H9 (cell line): ENCODE measurements at regions not wholly inside any gene's neighbourhood (a gene's known extent, or its start where the extent isn't known, plus 50 kb on each side); places are given as distances from the start of the nearest gene placed in this dataset.

Experiments used
- DNase-seq: peaks from one replicate; pipeline ENCODE4 v3.0.0-alpha.2; 2017
- H2AFZ ChIP-seq: one replicate; pipeline ENCODE4 v1.6.1; 2013; ENCODE audit warnings: mild to moderate bottlenecking, low read length, control low read depth, moderate library complexity
- H2AK5ac ChIP-seq: 2 replicates; pipeline ENCODE4 v1.6.1; 2013; ENCODE audit warnings: low read length, control low read depth, mixed read lengths; ENCODE audit not compliant: insufficient read length
- H2BK120ac ChIP-seq: one replicate; pipeline ENCODE4 v1.6.1; 2013; ENCODE audit warnings: low read depth, mild to moderate bottlenecking, low read length, control low read depth, inconsistent platforms; ENCODE audit not compliant: poor library complexity, severe bottlenecking
- H2BK12ac ChIP-seq: 2 replicates; pipeline ENCODE4 v1.6.1; 2013; ENCODE audit warnings: low read length, control low read depth, mixed read lengths, low read depth; ENCODE audit not compliant: insufficient read length
- H2BK15ac ChIP-seq: 2 replicates; pipeline ENCODE4 v1.6.1; 2013; ENCODE audit warnings: low read depth, low read length, control low read depth
- H2BK20ac ChIP-seq: one replicate; pipeline ENCODE4 v1.6.1; 2013; ENCODE audit warnings: low read depth, mild to moderate bottlenecking, low read length, control low read depth, inconsistent platforms; ENCODE audit not compliant: poor library complexity, severe bottlenecking
- H2BK5ac ChIP-seq: 2 replicates; pipeline ENCODE4 v1.6.1; 2013; ENCODE audit warnings: low read length, control low read depth, mixed read lengths; ENCODE audit not compliant: insufficient read length
- H3K14ac ChIP-seq: 2 replicates; pipeline ENCODE4 v1.6.1; 2013; ENCODE audit warnings: low read length, control low read depth; ENCODE audit not compliant: insufficient read depth
- H3K18ac ChIP-seq: 2 replicates; pipeline ENCODE4 v1.6.1; 2013; ENCODE audit warnings: low read depth, mild to moderate bottlenecking, mixed read lengths, low read length, control low read depth; ENCODE audit not compliant: insufficient read length
- H3K23ac ChIP-seq: 2 replicates; pipeline ENCODE4 v1.6.1; 2013; ENCODE audit warnings: low read length, control low read depth, mixed read lengths, low read depth; ENCODE audit not compliant: insufficient read length
- H3K23me2 ChIP-seq: 2 replicates; pipeline ENCODE4 v1.6.1; 2013; ENCODE audit warnings: low read depth, mild to moderate bottlenecking, mixed read lengths, low read length, control low read depth; ENCODE audit not compliant: insufficient read length, poor library complexity, severe bottlenecking
- H3K27ac ChIP-seq: 2 replicates; pipeline ENCODE4 v1.5.1; 2013; ENCODE audit warnings: low read length, control low read depth, mixed read lengths, low read depth; ENCODE audit not compliant: insufficient read length
- H3K27me3 ChIP-seq: 2 replicates; pipeline ENCODE4 v1.6.1; 2013; ENCODE audit warnings: low read length, control low read depth, inconsistent platforms; ENCODE audit not compliant: insufficient read depth
- H3K4ac ChIP-seq: 2 replicates; pipeline ENCODE4 v1.6.1; 2013; ENCODE audit warnings: low read depth, mild to moderate bottlenecking, control low read depth, inconsistent platforms, low read length, moderate library complexity
- H3K4me1 ChIP-seq: 2 replicates; pipeline ENCODE4 v1.6.1; 2013; ENCODE audit warnings: low read length, control low read depth, inconsistent platforms; ENCODE audit not compliant: insufficient read depth
- H3K4me2 ChIP-seq: 2 replicates; pipeline ENCODE4 v1.6.1; 2013; ENCODE audit warnings: low read length, control low read depth, mixed read lengths; ENCODE audit not compliant: insufficient read length, insufficient read depth
- H3K56ac ChIP-seq: 2 replicates; pipeline ENCODE4 v1.6.1; 2013; ENCODE audit warnings: low read depth, mild to moderate bottlenecking, mixed read lengths, low read length, control low read depth; ENCODE audit not compliant: insufficient read length
- H3K79me1 ChIP-seq: 2 replicates; pipeline ENCODE4 v1.6.1; 2013; ENCODE audit warnings: low read depth, mild to moderate bottlenecking, moderate library complexity, low read length, control low read depth, inconsistent platforms; ENCODE audit not compliant: insufficient read depth, poor library complexity, severe bottlenecking
- H3K79me2 ChIP-seq: 2 replicates; pipeline ENCODE4 v1.6.1; 2013; ENCODE audit warnings: low read length, control low read depth, inconsistent platforms; ENCODE audit not compliant: insufficient read depth
- H3K9ac ChIP-seq: 2 replicates; pipeline ENCODE4 v1.6.1; 2013; ENCODE audit warnings: low read length, control low read depth, mixed read lengths; ENCODE audit not compliant: insufficient read length; ENCODE audit errors: extremely low read depth
- H3K9me3 ChIP-seq: one replicate; pipeline ENCODE4 v1.6.1; 2013; ENCODE audit warnings: low read depth, low read length, inconsistent platforms; ENCODE audit not compliant: control insufficient read depth
- H3T11ph ChIP-seq: one replicate; pipeline ENCODE4 v1.6.1; 2013; ENCODE audit warnings: mild to moderate bottlenecking, low read length, control low read depth, inconsistent platforms
- H4K20me1 ChIP-seq: one replicate; pipeline ENCODE4 v1.6.1; 2013; ENCODE audit not compliant: control insufficient read depth, insufficient read length, insufficient read depth
- H4K5ac ChIP-seq: 2 replicates; pipeline ENCODE4 v1.6.1; 2013; ENCODE audit warnings: low read depth, mild to moderate bottlenecking, mixed read lengths, low read length, control low read depth; ENCODE audit not compliant: insufficient read length
- H4K8ac ChIP-seq: replicated peaks from 2 replicates; pipeline ENCODE4 v1.6.1; 2013; ENCODE audit warnings: low read length, control low read depth, mixed read lengths, low read depth; ENCODE audit not compliant: insufficient read length
- H4K91ac ChIP-seq: 2 replicates; pipeline ENCODE4 v1.6.1; 2013; ENCODE audit warnings: low read depth, mild to moderate bottlenecking, moderate library complexity, mixed read lengths, low read length, control low read depth; ENCODE audit not compliant: insufficient read length
- H3K27ac Mint-ChIP-seq, 3 experiments: 2 replicates in 2 of 3; 3 replicates in 1 of 3; pipeline ENCODE4 v1.8.0; 2020 to 2021; ENCODE audit warnings: mixed read lengths in 3 of 3, mild to moderate bottlenecking in 1 of 3, moderate library complexity in 1 of 3
- H3K27me3 Mint-ChIP-seq: 2 replicates; pipeline ENCODE4 v1.8.0; 2021; ENCODE audit warnings: low read depth, mild to moderate bottlenecking, moderate library complexity, mixed read lengths
- H3K36me3 Mint-ChIP-seq, 3 experiments: 2 replicates in 2 of 3; 3 replicates in 1 of 3; pipeline ENCODE4 v1.8.0; 2020 to 2021; ENCODE audit warnings: low read depth in 3 of 3, mixed read lengths in 3 of 3; ENCODE audit not compliant: insufficient read depth in 1 of 3
- H3K4me1 Mint-ChIP-seq, 2 experiments: 2 replicates each; pipeline ENCODE4 v1.8.0; 2020; ENCODE audit warnings: mixed read lengths in 2 of 2
- H3K4me3 Mint-ChIP-seq, 2 experiments: 2 replicates in 1 of 2; 3 replicates in 1 of 2; pipeline ENCODE4 v1.8.0; 2020 to 2021; ENCODE audit warnings: mild to moderate bottlenecking in 2 of 2, mixed read lengths in 2 of 2, moderate library complexity in 1 of 2
- H3K9me3 Mint-ChIP-seq, 2 experiments: 2 replicates in 1 of 2; 3 replicates in 1 of 2; pipeline ENCODE4 v1.8.0; 2020; ENCODE audit warnings: mild to moderate bottlenecking in 2 of 2, mixed read lengths in 2 of 2, moderate library complexity in 1 of 2
- CTCF ChIP-seq: fragments of 200-600 bp; sonication (generic); conservative IDR thresholded peaks from 3 replicates; pipeline ENCODE4 v1.8.0; 2021; ENCODE audit warnings: antibody characterized with exemption, mild to moderate bottlenecking

- Mint-ChIP-seq H3K4me1 (no peaks in the 10 kb centered on the region), H3K36me3 (no peaks in the 10 kb centered on the region), H3K4me3 (no peak overlapping the region), H3K9me3 (no peaks in the 10 kb centered on the region), H3K27ac (no peak overlapping the region), H3K27me3 (no peaks in the 10 kb centered on the region)
- Histone ChIP-seq H2AK5ac (no peak overlapping the region), H3K9me3 (no peaks in the 10 kb centered on the region), H4K91ac (no peak overlapping the region), H4K20me1 (no peaks in the 10 kb centered on the region), H3K79me2 (no peaks in the 10 kb centered on the region), H3K18ac (no peak overlapping the region), H3K4ac (no peak overlapping the region), H3K4me2 (no peak overlapping the region), H2AFZ (no peak overlapping the region), H2BK5ac (no peak overlapping the region), H3T11ph (no peak overlapping the region), H3K9ac (no peak overlapping the region), H3K56ac (no peak overlapping the region), H3K23ac (no peak overlapping the region), H4K5ac (no peak overlapping the region), H4K8ac (no peak overlapping the region), H3K27me3 (no peaks in the 10 kb centered on the region), H3K23me2 (no peaks in the 10 kb centered on the region), H3K27ac (no peak overlapping the region), H2BK20ac (no peak overlapping the region), H3K14ac (no peak overlapping the region), H3K4me1 (no peaks in the 10 kb centered on the region), H2BK12ac (no peak overlapping the region), H2BK15ac (no peak overlapping the region), H2BK120ac (no peak overlapping the region), H3K79me1 (no peaks in the 10 kb centered on the region)
- no peak for TF ChIP-seq CTCF
- no peak for DNase-seq
Observed at GRCh38 chr12:60844101-60844500, 1248.3 kb downstream of the SLC16A7 start.
